ENCODE measurements at regions not wholly inside any gene's neighbourhood (a gene's known extent, or its start where the extent isn't known, plus 50 kb on each side); places are given as distances from the start of the nearest gene placed in this dataset.

- no peaks in the 10 kb centered on the region for H3K27me3 ChIP-seq
- no peak overlapping the region for H3K27ac ChIP-seq
- H3K4me3 ChIP-seq, result no peak overlapping the region
- TF ChIP-seq, protein P1, sequence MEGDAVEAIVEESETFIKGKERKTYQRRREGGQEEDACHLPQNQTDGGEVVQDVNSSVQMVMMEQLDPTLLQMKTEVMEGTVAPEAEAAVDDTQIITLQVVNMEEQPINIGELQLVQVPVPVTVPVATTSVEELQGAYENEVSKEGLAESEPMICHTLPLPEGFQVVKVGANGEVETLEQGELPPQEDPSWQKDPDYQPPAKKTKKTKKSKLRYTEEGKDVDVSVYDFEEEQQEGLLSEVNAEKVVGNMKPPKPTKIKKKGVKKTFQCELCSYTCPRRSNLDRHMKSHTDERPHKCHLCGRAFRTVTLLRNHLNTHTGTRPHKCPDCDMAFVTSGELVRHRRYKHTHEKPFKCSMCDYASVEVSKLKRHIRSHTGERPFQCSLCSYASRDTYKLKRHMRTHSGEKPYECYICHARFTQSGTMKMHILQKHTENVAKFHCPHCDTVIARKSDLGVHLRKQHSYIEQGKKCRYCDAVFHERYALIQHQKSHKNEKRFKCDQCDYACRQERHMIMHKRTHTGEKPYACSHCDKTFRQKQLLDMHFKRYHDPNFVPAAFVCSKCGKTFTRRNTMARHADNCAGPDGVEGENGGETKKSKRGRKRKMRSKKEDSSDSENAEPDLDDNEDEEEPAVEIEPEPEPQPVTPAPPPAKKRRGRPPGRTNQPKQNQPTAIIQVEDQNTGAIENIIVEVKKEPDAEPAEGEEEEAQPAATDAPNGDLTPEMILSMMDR (IDR thresholded peaks at IDR 0.05; ENCODE audit: low read depth, low read length), result no peak
- no peak for DNase-seq (ENCODE audit: low read depth in 1 of 2, low spot score in 1 of 2)
- no peaks in the 10 kb centered on the region for H3K4me1 ChIP-seq (ENCODE audit: low read depth)
- H3K36me3 ChIP-seq, result no peaks in the 10 kb centered on the region
- H3K9me3 ChIP-seq (ENCODE audit: low read depth), result no peaks in the 10 kb centered on the region
Measured at GRCh38 chr6:169845426-169846285, 94.2 kb downstream of the ERMARD start.

GRCh38 chr6:169844946-169845345, 93.5 kb downstream of the ERMARD start:
- no peak overlapping the region for H3K4me3 ChIP-seq
- TF ChIP-seq, protein P1 (IDR thresholded peaks at IDR 0.05; ENCODE audit: low read depth, low read length), result no peak
- no peaks in the 10 kb centered on the region for H3K27me3 ChIP-seq
- no peaks in the 10 kb centered on the region for H3K9me3 ChIP-seq (ENCODE audit: low read depth)
- DNase-seq (ENCODE audit: low read depth in 1 of 2, low spot score in 1 of 2), result no peak
- no peaks in the 10 kb centered on the region for H3K36me3 ChIP-seq
- H3K27ac ChIP-seq, result no peak overlapping the region
- H3K4me1 ChIP-seq (ENCODE audit: low read depth), result no peaks in the 10 kb centered on the region

DNA sequence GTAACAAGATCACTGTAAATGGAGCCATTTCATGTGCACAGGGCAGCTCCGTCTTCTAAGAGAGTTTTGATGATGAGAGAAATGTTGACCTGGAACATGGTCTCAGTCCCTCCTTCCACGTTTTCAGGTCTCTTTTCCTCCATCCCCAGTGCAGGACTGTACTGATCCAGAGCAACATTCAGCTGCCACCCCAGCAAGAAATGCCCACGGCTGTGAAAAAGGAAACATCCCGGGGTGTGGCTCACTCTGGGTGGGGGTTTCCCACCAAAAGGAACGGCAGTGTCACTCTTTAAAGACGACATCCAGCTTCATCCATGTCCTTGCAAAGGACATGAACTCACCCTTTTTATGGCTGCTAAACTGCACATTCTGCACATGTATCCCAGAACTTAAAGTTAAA, 92.6 kb downstream of the ERMARD start:
- Histone ChIP-seq H3K36me3 (no peaks in the 10 kb centered on the region), H3K27me3 (no peaks in the 10 kb centered on the region), H3K27ac (no peak overlapping the region), H3K4me3 (no peak overlapping the region), H3K9me3 (ENCODE audit: low read depth) (no peaks in the 10 kb centered on the region), H3K4me1 (ENCODE audit: low read depth) (no peaks in the 10 kb centered on the region)
- TF ChIP-seq, protein P1 (IDR thresholded peaks at IDR 0.05; ENCODE audit: low read depth, low read length), result no peak
- DNase-seq (ENCODE audit: low read depth in 1 of 2, low spot score in 1 of 2), result no peak

DNA sequence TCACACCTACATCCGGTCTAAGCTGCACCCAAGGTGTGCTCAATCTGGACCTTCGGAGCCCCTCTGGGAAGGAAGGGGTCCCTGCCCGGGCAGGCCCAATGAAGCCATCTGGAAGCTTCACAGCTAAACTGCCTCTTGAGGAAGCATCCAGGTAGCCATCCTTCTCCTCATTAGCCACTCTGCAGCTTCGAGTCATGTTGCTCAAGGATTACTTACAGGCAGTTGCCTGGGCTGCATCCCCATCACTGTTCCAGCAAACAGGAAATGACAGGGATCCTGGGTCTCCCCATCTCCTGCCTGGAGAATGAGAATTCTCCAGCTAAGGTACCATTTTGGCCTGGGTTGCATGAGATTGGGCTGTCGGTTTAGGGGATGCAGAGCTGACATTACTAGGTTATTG, 91.7 kb downstream of the ERMARD start:
- TF ChIP-seq, protein P1 (IDR thresholded peaks at IDR 0.05; ENCODE audit: low read depth, low read length), result no peak
- Histone ChIP-seq H3K9me3 (ENCODE audit: low read depth) (no peaks in the 10 kb centered on the region), H3K36me3 (no peaks in the 10 kb centered on the region), H3K4me1 (ENCODE audit: low read depth) (no peaks in the 10 kb centered on the region), H3K27ac (no peak overlapping the region), H3K4me3 (no peak overlapping the region), H3K27me3 (no peaks in the 10 kb centered on the region)
- DNase-seq (ENCODE audit: low read depth in 1 of 2, low spot score in 1 of 2), result no peak

DNA sequence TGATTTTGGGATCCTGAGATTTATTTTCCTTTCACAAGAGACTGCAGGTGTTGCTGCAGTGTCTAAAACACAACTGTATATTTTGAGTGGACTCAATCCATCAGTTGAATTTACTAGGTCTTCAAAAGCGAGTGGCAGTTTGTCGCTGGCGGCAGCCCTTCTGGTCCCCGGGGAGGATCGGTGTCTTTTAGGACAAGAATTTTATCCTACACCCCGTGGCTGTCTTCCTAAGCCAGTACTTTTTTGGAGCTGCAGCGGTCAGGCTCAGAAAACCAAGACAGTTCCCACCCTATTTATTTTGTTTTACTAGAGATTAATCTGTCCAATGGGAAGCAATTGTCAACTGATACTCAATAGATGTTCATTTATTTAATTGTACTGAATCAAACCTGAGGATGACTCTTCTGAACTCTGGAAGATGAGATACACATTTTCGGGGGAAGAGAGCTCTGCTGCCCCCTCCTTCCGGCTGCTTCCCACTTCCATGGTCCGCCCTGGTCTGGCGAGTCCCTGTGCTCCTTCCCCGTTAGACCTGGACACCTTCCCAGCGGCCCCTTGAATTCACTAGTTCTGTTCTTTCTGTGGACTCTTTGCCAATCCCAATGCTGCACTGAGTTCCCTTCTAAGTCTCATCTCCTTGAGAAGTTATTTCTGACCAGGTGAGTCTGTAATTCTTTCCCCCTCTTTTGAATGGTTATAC, 90.6 kb downstream of the ERMARD start:
- Histone ChIP-seq H3K36me3 (no peaks in the 10 kb centered on the region), H3K4me3 (no peak overlapping the region), H3K9me3 (ENCODE audit: low read depth) (no peaks in the 10 kb centered on the region), H3K4me1 (ENCODE audit: low read depth) (no peaks in the 10 kb centered on the region), H3K27ac (no peak overlapping the region), H3K27me3 (no peaks in the 10 kb centered on the region)
- no peak for DNase-seq (ENCODE audit: low read depth in 1 of 2, low spot score in 1 of 2)
- TF ChIP-seq, protein P1 (IDR thresholded peaks at IDR 0.05; ENCODE audit: low read depth, low read length), result no peak
